ENCODE measurements at regions not wholly inside any gene's neighbourhood (a gene's known extent, or its start where the extent isn't known, plus 50 kb on each side); places are given as distances from the start of the nearest gene placed in this dataset.

DNA sequence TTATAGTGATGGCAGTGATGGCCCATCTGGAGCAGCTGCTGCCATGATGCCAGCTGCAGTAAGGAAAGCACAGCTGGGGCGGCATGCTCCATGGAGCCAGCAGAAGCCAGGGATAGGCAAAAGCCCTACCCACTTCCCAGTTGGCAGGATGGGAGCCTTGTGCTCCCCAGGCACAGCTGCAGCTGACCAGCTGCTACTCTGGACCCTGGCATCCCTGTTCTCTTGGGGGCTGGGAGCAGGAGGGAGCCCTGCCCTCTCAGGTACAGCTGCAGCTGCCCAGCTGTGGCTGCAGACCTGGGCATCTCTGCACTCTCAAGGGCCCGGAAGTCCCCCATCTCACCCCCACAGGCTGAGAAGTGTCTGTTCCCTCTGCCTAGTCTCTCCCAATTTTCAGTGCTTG is 531.9 kb downstream of the PCDH18 start:
- TF ChIP-seq SPI1 (IDR thresholded peaks at IDR 0.05; ENCODE audit: borderline replicate concordance, low read depth) (no peak), POLR2AphosphoS5 (IDR thresholded peaks at IDR 0.05; ENCODE audit: low read depth) (no peak), GABPA (IDR thresholded peaks at IDR 0.05; ENCODE audit: low read depth) (no peak)
- TF ChIP-seq, protein P1, sequence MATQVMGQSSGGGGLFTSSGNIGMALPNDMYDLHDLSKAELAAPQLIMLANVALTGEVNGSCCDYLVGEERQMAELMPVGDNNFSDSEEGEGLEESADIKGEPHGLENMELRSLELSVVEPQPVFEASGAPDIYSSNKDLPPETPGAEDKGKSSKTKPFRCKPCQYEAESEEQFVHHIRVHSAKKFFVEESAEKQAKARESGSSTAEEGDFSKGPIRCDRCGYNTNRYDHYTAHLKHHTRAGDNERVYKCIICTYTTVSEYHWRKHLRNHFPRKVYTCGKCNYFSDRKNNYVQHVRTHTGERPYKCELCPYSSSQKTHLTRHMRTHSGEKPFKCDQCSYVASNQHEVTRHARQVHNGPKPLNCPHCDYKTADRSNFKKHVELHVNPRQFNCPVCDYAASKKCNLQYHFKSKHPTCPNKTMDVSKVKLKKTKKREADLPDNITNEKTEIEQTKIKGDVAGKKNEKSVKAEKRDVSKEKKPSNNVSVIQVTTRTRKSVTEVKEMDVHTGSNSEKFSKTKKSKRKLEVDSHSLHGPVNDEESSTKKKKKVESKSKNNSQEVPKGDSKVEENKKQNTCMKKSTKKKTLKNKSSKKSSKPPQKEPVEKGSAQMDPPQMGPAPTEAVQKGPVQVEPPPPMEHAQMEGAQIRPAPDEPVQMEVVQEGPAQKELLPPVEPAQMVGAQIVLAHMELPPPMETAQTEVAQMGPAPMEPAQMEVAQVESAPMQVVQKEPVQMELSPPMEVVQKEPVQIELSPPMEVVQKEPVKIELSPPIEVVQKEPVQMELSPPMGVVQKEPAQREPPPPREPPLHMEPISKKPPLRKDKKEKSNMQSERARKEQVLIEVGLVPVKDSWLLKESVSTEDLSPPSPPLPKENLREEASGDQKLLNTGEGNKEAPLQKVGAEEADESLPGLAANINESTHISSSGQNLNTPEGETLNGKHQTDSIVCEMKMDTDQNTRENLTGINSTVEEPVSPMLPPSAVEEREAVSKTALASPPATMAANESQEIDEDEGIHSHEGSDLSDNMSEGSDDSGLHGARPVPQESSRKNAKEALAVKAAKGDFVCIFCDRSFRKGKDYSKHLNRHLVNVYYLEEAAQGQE (IDR thresholded peaks at IDR 0.05; ENCODE audit: insufficient replicate concordance, low read depth): no peak
- TF ChIP-seq, protein P2, sequence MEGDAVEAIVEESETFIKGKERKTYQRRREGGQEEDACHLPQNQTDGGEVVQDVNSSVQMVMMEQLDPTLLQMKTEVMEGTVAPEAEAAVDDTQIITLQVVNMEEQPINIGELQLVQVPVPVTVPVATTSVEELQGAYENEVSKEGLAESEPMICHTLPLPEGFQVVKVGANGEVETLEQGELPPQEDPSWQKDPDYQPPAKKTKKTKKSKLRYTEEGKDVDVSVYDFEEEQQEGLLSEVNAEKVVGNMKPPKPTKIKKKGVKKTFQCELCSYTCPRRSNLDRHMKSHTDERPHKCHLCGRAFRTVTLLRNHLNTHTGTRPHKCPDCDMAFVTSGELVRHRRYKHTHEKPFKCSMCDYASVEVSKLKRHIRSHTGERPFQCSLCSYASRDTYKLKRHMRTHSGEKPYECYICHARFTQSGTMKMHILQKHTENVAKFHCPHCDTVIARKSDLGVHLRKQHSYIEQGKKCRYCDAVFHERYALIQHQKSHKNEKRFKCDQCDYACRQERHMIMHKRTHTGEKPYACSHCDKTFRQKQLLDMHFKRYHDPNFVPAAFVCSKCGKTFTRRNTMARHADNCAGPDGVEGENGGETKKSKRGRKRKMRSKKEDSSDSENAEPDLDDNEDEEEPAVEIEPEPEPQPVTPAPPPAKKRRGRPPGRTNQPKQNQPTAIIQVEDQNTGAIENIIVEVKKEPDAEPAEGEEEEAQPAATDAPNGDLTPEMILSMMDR (IDR thresholded peaks at IDR 0.05; ENCODE audit: insufficient read depth, low read length): no peak
- H3K27ac ChIP-seq (replicated peaks): no peak overlapping the region
- no peak overlapping the region for H3K4me3 ChIP-seq (replicated peaks; ENCODE audit: insufficient read depth, low read length)
- H3K27me3 ChIP-seq (ENCODE audit: insufficient read depth, poor library complexity, severe bottlenecking): no peaks in the 10 kb centered on the region
- no peak for DNase-seq (ENCODE audit: low read depth in 1 of 2, low spot score in 1 of 2)

DNA sequence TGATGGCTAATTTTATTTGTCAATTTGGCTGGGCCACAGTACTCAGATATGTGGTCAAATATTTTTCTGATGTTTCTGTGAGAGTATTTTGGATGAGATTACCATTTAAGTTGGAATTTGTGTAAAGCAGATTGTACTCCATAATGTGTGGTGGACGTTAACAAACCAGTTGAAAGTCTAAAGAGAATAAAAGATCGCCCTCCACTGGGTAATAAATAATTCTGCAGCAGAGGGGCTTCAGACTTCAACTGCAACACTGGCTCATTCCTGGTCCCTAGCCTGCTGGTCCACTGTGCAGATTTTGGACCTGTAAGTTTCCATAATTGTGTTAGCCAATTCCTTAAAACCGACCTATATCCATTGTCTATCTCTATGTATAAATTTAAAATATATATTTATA is 540.3 kb downstream of the PCDH18 start:
- no peak for DNase-seq (ENCODE audit: low read depth in 1 of 2, low spot score in 1 of 2)
- Histone ChIP-seq H3K27ac (replicated peaks) (no peak overlapping the region), H3K4me3 (replicated peaks; ENCODE audit: insufficient read depth, low read length) (no peak overlapping the region), H3K27me3 (ENCODE audit: insufficient read depth, poor library complexity, severe bottlenecking) (no peaks in the 10 kb centered on the region)
- TF ChIP-seq, protein P2 (IDR thresholded peaks at IDR 0.05; ENCODE audit: insufficient read depth, low read length): no peak
- TF ChIP-seq GABPA (IDR thresholded peaks at IDR 0.05; ENCODE audit: low read depth): no peak
- TF ChIP-seq, protein P1 (IDR thresholded peaks at IDR 0.05; ENCODE audit: insufficient replicate concordance, low read depth): no peak
- no peak for TF ChIP-seq POLR2AphosphoS5 (IDR thresholded peaks at IDR 0.05; ENCODE audit: low read depth)
- TF ChIP-seq SPI1 (IDR thresholded peaks at IDR 0.05; ENCODE audit: borderline replicate concordance, low read depth): no peak

DNA sequence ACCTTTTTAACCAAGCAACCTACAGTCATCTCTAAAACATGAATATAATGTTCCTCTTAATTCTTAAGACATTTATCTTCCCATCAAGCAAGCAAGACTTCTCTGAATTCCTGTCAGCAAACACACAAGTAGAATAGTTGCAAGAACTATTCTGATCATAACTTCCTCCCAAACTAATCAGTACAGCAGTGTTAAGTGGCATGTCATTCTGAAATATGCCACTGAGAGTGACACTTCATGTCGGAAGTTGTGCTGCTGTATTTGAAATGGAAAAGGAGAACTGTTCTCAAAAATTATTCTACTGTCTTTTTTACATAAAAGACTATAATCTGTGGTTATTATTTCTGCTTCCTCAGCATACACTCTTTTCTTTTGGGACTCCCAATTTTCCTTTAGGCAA is 546.6 kb downstream of the PCDH18 start:
- Histone ChIP-seq H3K27me3 (ENCODE audit: insufficient read depth, poor library complexity, severe bottlenecking) (no peaks in the 10 kb centered on the region), H3K4me3 (replicated peaks; ENCODE audit: insufficient read depth, low read length) (no peak overlapping the region), H3K27ac (replicated peaks) (no peak overlapping the region)
- TF ChIP-seq GABPA (IDR thresholded peaks at IDR 0.05; ENCODE audit: low read depth): no peak
- TF ChIP-seq POLR2AphosphoS5 (IDR thresholded peaks at IDR 0.05; ENCODE audit: low read depth): no peak
- TF ChIP-seq, protein P1 (IDR thresholded peaks at IDR 0.05; ENCODE audit: insufficient replicate concordance, low read depth): no peak
- TF ChIP-seq, protein P2 (IDR thresholded peaks at IDR 0.05; ENCODE audit: insufficient read depth, low read length): no peak
- no peak for TF ChIP-seq SPI1 (IDR thresholded peaks at IDR 0.05; ENCODE audit: borderline replicate concordance, low read depth)
- no peak for DNase-seq (ENCODE audit: low read depth in 1 of 2, low spot score in 1 of 2)

Data from HL-60 (cell line).